H1 (cell line): ENCODE measurements at regions not wholly inside any gene's neighbourhood (a gene's known extent, or its start where the extent isn't known, plus 50 kb on each side); places are given as distances from the start of the nearest gene placed in this dataset.

Source experiments
- CTCF ChIA-PET: fragments of 300-600 bp; sonication (Branson Sonifier 250); formaldehyde crosslinking; loops from one replicate; lab custom pipeline; 2021; ENCODE audit not compliant: partially characterized antibody; lab: Charles Lee
- POLR2A ChIA-PET: fragments of 300-600 bp; sonication (Branson Sonifier 250); formaldehyde crosslinking; loops from one replicate; lab custom pipeline; 2021; ENCODE audit warnings: inconsistent platforms; ENCODE audit not compliant: partially characterized antibody; lab: Charles Lee
- DNase-seq, 2 experiments: peaks; one replicate each; pipeline versions ENCODE4 v3.0.0 to v3.0.0-alpha.2; 2010 to 2022; ENCODE audit warnings: low spot score in 2 of 2, low read depth in 1 of 2, mixed read lengths in 1 of 2
- FAIRE-seq: peaks from 2 replicates; lab custom pipeline; 2011; peaks lifted over from hg19 to GRCh38; lab: Jason Lieb, UNC
- H2AFZ ChIP-seq: 2 replicates; pipeline ENCODE4 v1.8.1; 2012; ENCODE audit warnings: low read length, inconsistent platforms
- H2AK5ac ChIP-seq: 2 replicates; pipeline ENCODE4 v1.6.1; 2013; ENCODE audit warnings: low read depth, low read length
- H2BK120ac ChIP-seq: replicated peaks from 2 replicates; pipeline ENCODE3; 2013; ENCODE audit warnings: low read depth, low read length, inconsistent platforms
- H2BK12ac ChIP-seq: 2 replicates; pipeline ENCODE4 v1.6.1; 2013; ENCODE audit warnings: low read depth, low read length
- H2BK15ac ChIP-seq: 2 replicates; pipeline ENCODE4 v1.6.1; 2013; ENCODE audit warnings: low read length
- H2BK20ac ChIP-seq: 2 replicates; pipeline ENCODE4 v1.6.1; 2013; ENCODE audit warnings: low read length
- H2BK5ac ChIP-seq: 2 replicates; pipeline ENCODE4 v1.6.1; 2013; ENCODE audit warnings: low read depth, low read length
- H3K14ac ChIP-seq: 2 replicates; pipeline ENCODE4 v1.6.1; 2013; ENCODE audit warnings: inconsistent platforms; ENCODE audit not compliant: insufficient read length
- H3K18ac ChIP-seq: 2 replicates; pipeline ENCODE4 v1.6.1; 2013; ENCODE audit warnings: low read length; ENCODE audit errors: extremely low read depth
- H3K23ac ChIP-seq: 2 replicates; pipeline ENCODE4 v1.6.1; 2013; ENCODE audit warnings: inconsistent platforms; ENCODE audit not compliant: insufficient read length
- H3K23me2 ChIP-seq: 2 replicates; pipeline ENCODE4 v1.6.1; 2013; ENCODE audit warnings: low read depth, low read length
- H3K27ac ChIP-seq: 2 replicates; pipeline ENCODE4 v1.6.1; 2011; ENCODE audit warnings: low read depth, low read length, inconsistent platforms
- H3K27me3 ChIP-seq, 4 experiments: replicated peaks in 1 of 4; 1 replicate in 1 of 4; 2 replicates in 3 of 4; pipeline versions ENCODE4 v1.6.1 to v1.8.1; 2011 to 2013; ENCODE audit warnings: low read length in 3 of 4, mild to moderate bottlenecking in 3 of 4, inconsistent platforms in 2 of 4, mixed read lengths in 2 of 4, moderate library complexity in 1 of 4; ENCODE audit not compliant: control insufficient read depth in 3 of 4, insufficient read depth in 3 of 4; ENCODE audit errors: extremely low read depth in 1 of 4
- H3K36me3 ChIP-seq, 4 experiments: 2 replicates each; pipeline versions ENCODE4 v1.6.1 to v1.8.1; 2011 to 2013; ENCODE audit warnings: mild to moderate bottlenecking in 4 of 4, low read length in 3 of 4, moderate library complexity in 2 of 4, control low read depth in 1 of 4, inconsistent platforms in 1 of 4; ENCODE audit not compliant: insufficient read depth in 4 of 4, control insufficient read depth in 2 of 4
- H3K4ac ChIP-seq: replicated peaks from 2 replicates; pipeline ENCODE3; 2013; ENCODE audit warnings: low read length, low read depth, mixed read lengths, inconsistent platforms; ENCODE audit not compliant: insufficient read length
- H3K4me1 ChIP-seq, 4 experiments: replicated peaks in 1 of 4; 1 replicate in 1 of 4; 2 replicates in 3 of 4; pipeline versions ENCODE4 v1.6.1 to v1.8.1; 2011 to 2013; ENCODE audit warnings: low read length in 3 of 4, inconsistent platforms in 2 of 4, mixed read lengths in 1 of 4; ENCODE audit not compliant: insufficient read depth in 4 of 4, control insufficient read depth in 3 of 4
- H3K4me2 ChIP-seq, 2 experiments: 2 replicates each; pipeline versions ENCODE4 v1.6.1 to v1.8.1; 2011 to 2013; ENCODE audit warnings: low read depth in 2 of 2, low read length in 2 of 2, control low read depth in 1 of 2, inconsistent platforms in 1 of 2, mild to moderate bottlenecking in 1 of 2; ENCODE audit not compliant: insufficient read depth in 1 of 2
- H3K4me3 ChIP-seq, 4 experiments: fragments of 200-600, 300-600 bp in 1 of 4; sonication (generic), shearing (Covaris generic), sonication (Bioruptor Twin) in 1 of 4; 2 replicates each; pipeline versions ENCODE4 v1.5.1 to v1.8.1; 2011 to 2016; ENCODE audit warnings: low read length in 4 of 4, low read depth in 3 of 4, control low read depth in 2 of 4, inconsistent platforms in 2 of 4, mild to moderate bottlenecking in 2 of 4, mixed read lengths in 1 of 4, moderate library complexity in 1 of 4; ENCODE audit not compliant: insufficient read depth in 2 of 4; ENCODE audit errors: extremely low read depth in 1 of 4
- H3K56ac ChIP-seq: replicated peaks from 2 replicates; pipeline ENCODE3; 2013; ENCODE audit warnings: low read depth, mild to moderate bottlenecking, mixed read lengths, low read length, inconsistent platforms; ENCODE audit not compliant: insufficient read length
- H3K79me1 ChIP-seq: 2 replicates; pipeline ENCODE4 v1.6.1; 2013; ENCODE audit warnings: low read depth, low read length, control low read depth
- H3K79me2 ChIP-seq, 2 experiments: 2 replicates each; pipeline versions ENCODE4 v1.6.1 to v1.8.1; 2012 to 2013; ENCODE audit warnings: low read length in 2 of 2, mild to moderate bottlenecking in 2 of 2, inconsistent platforms in 1 of 2; ENCODE audit not compliant: insufficient read depth in 2 of 2, control insufficient read depth in 1 of 2
- H3K9ac ChIP-seq, 4 experiments: replicated peaks in 1 of 4; 1 replicate in 1 of 4; 2 replicates in 3 of 4; pipeline versions ENCODE4 v1.6.1 to v1.8.1; 2011 to 2013; ENCODE audit warnings: low read depth in 3 of 4, low read length in 3 of 4, control low read depth in 2 of 4, mild to moderate bottlenecking in 2 of 4, moderate library complexity in 2 of 4, inconsistent platforms in 1 of 4; ENCODE audit errors: extremely low read depth in 1 of 4
- H3K9me3 ChIP-seq, 2 experiments: 2 replicates each; pipeline versions ENCODE4 v1.6.1 to v1.8.1; 2012 to 2013; ENCODE audit warnings: mild to moderate bottlenecking in 2 of 2, moderate library complexity in 2 of 2, control low read depth in 1 of 2, inconsistent platforms in 1 of 2, low read depth in 1 of 2, low read length in 1 of 2, mixed read lengths in 1 of 2; ENCODE audit not compliant: insufficient read depth in 2 of 2
- H4K20me1 ChIP-seq, 2 experiments: replicated peaks in 1 of 2; 2 replicates each; pipeline versions ENCODE3 to v1.8.1; 2011 to 2013; ENCODE audit warnings: inconsistent platforms in 2 of 2, low read length in 2 of 2, mild to moderate bottlenecking in 1 of 2; ENCODE audit not compliant: insufficient read depth in 2 of 2, control insufficient read depth in 1 of 2
- H4K5ac ChIP-seq: 2 replicates; pipeline ENCODE4 v1.6.1; 2013; ENCODE audit warnings: low read length, low read depth, mixed read lengths, inconsistent platforms; ENCODE audit not compliant: insufficient read length
- H4K8ac ChIP-seq: 2 replicates; pipeline ENCODE4 v1.8.0; 2013; ENCODE audit warnings: mild to moderate bottlenecking, moderate library complexity, low read length, inconsistent platforms; ENCODE audit not compliant: insufficient read depth; ENCODE audit errors: extremely low read depth
- H4K91ac ChIP-seq: replicated peaks from 2 replicates; pipeline ENCODE3; 2013; ENCODE audit warnings: low read length, mixed read lengths, inconsistent platforms; ENCODE audit not compliant: insufficient read length
- ASH2L ChIP-seq: fragments of 200-600, 300-600 bp; sonication (generic); IDR thresholded peaks from one replicate; pipeline ENCODE4 v1.7.1; 2017; ENCODE audit warnings: low read length
- CEBPB ChIP-seq: IDR thresholded peaks from 2 replicates; pipeline ENCODE4 v1.6.1; 2012; ENCODE audit warnings: low read depth, low read length
- GABPA ChIP-seq: IDR thresholded peaks from 2 replicates; pipeline ENCODE4 v1.6.1; 2011; ENCODE audit warnings: mild to moderate bottlenecking, low read length, moderate library complexity, borderline replicate concordance; ENCODE audit not compliant: insufficient read depth
- RBBP5 ChIP-seq: IDR thresholded peaks from 2 replicates; pipeline ENCODE4 v1.7.1; 2012; ENCODE audit warnings: low read depth, mild to moderate bottlenecking, inconsistent platforms, low read length, moderate library complexity, borderline replicate concordance
- RFX5 ChIP-seq: IDR thresholded peaks from 2 replicates; pipeline ENCODE4 v1.6.1; 2011; ENCODE audit warnings: low read depth, low read length, improper control_type of control experiment, borderline replicate concordance
- SAP30 ChIP-seq: fragments of 300-600 bp; sonication (generic); IDR thresholded peaks from 2 replicates; pipeline ENCODE4 v1.7.1; 2012; ENCODE audit warnings: low read length, moderate library complexity, mild to moderate bottlenecking, inconsistent platforms; ENCODE audit not compliant: insufficient read depth, insufficient replicate concordance
- SIN3A ChIP-seq, 2 experiments: IDR thresholded peaks in 1 of 2; conservative IDR thresholded peaks in 1 of 2; 2 replicates each; pipeline ENCODE4 v1.6.1; 2011 to 2012; ENCODE audit warnings: low read length in 2 of 2, improper control_type of control experiment in 1 of 2, low read depth in 1 of 2, mild to moderate bottlenecking in 1 of 2
- SRF ChIP-seq: IDR thresholded peaks from 2 replicates; pipeline ENCODE4 v1.6.1; 2011; ENCODE audit warnings: mild to moderate bottlenecking, low read depth, low read length, moderate library complexity
- TEAD4 ChIP-seq: IDR thresholded peaks from 2 replicates; pipeline ENCODE4 v1.6.1; 2012; ENCODE audit warnings: low read depth, low read length, inconsistent platforms, mixed read lengths
- USF2 ChIP-seq: IDR thresholded peaks from 2 replicates; pipeline ENCODE4 v1.6.1; 2011; ENCODE audit warnings: low read length, improper control_type of control experiment
- WGBS, 2 experiments: shearing (Covaris generic) in 1 of 2; methylation state at CpG; one replicate each; pipeline versions ENCODE4 v1.1.6 to v1.1.7; 2013 to 2015; ENCODE audit warnings: low lambda C conversion rate in 2 of 2, mixed read lengths in 2 of 2, inconsistent platforms in 1 of 2, low coverage in 1 of 2, missing lambda C conversion rate in 1 of 2; ENCODE audit not compliant: insufficient replicate concordance in 2 of 2, insufficient coverage in 1 of 2, insufficient read length in 1 of 2; ENCODE audit errors: extremely low coverage in 1 of 2, missing lambda C conversion rate in 1 of 2; 5-methylcytosine and 5-hydroxymethylcytosine counted together

- CTCF ChIA-PET: interaction anchor here (0.8 kb wide), 1 partner anchor 29 kb away, joined by 3 read pairs; no protein-coding TSS in a partner anchor
- H2BK120ac ChIP-seq: no peak overlapping the region
- H3K4me2 ChIP-seq: no peak overlapping the region
- DNase-seq (no peak), FAIRE-seq (no peak)
- H2AK5ac ChIP-seq: no peak overlapping the region
- no peaks in the 10 kb centered on the region for H3K36me3 ChIP-seq
- no peak overlapping the region for H4K91ac ChIP-seq
- H3K18ac ChIP-seq: no peak overlapping the region
- H2AFZ ChIP-seq: no peak overlapping the region
- H3K27ac ChIP-seq: no peak overlapping the region
- H3K79me1 ChIP-seq: no peaks in the 10 kb centered on the region
- no peak overlapping the region for H3K14ac ChIP-seq
- no peaks in the 10 kb centered on the region for H3K27me3 ChIP-seq
- no peaks in the 10 kb centered on the region for H4K20me1 ChIP-seq
- no peak for TF ChIP-seq SAP30
- TF ChIP-seq CEBPB: no peak
- TF ChIP-seq USF2: no peak
- no peak for TF ChIP-seq RBBP5
- no peak for TF ChIP-seq TEAD4
- no peak for TF ChIP-seq SRF
- TF ChIP-seq GABPA: no peak
- TF ChIP-seq ASH2L: no peak
- no peak for TF ChIP-seq RFX5
- TF ChIP-seq SIN3A (conservative IDR thresholded peaks at IDR 0.05 in 1 of 2, IDR thresholded peaks at IDR 0.05 in 1 of 2; ENCODE audit: low read depth in 1 of 2, low read length in 2 of 2): no peak
- no peak overlapping the region for H2BK5ac ChIP-seq
- no peak overlapping the region for H2BK20ac ChIP-seq
- H2BK15ac ChIP-seq: peak overlapping the region; percentile 83; the same call in 1 of the 2 replicates
- H3K4me1 ChIP-seq: peaks cover 0 to 3% (median 1%) of the 10 kb centered on the region in 4 experiments; a peak in 3 of 7 replicates
- POLR2A ChIA-PET: no interaction called here
- H3K56ac ChIP-seq: no peak overlapping the region
- no peak overlapping the region for H3K9ac ChIP-seq
- no peak overlapping the region for H3K23ac ChIP-seq
- 94% methylated on average over 4 of the region's 4 CpGs; no CpG with 5 or more reads in 1 of the 2 experiments for WGBS, 2 experiments
- H3K4ac ChIP-seq: no peak overlapping the region
- H4K8ac ChIP-seq: no peak overlapping the region
- no peaks in the 10 kb centered on the region for H3K9me3 ChIP-seq
- H3K79me2 ChIP-seq: no peaks in the 10 kb centered on the region
- H2BK12ac ChIP-seq: no peak overlapping the region
- H4K5ac ChIP-seq: no peak overlapping the region
- no peaks in the 10 kb centered on the region for H3K23me2 ChIP-seq
- H3K4me3 ChIP-seq: no peak overlapping the region
These were observed 491.0 kb upstream of the WWC1 start for GRCh38 chr5:167800427-167800826.
